T-helper 17 cell (primary cell): ENCODE measurements at regions not wholly inside any gene's neighbourhood (a gene's known extent, or its start where the extent isn't known, plus 50 kb on each side); places are given as distances from the start of the nearest gene placed in this dataset.

ENCODE experiments used
- ATAC-seq: fragments of 150-1000 bp; cut with Tn5 transposase; 2 replicates; pipeline ENCODE4 v1.10.0; 2021; ENCODE audit warnings: mild to moderate bottlenecking, moderate library complexity
- DNase-seq, 3 donors: peaks; one replicate each; pipeline versions ENCODE4 v3.0.0 to v3.0.0-alpha.2; 2020 to 2021
- H3K9me3 ChIP-seq: one replicate; pipeline ENCODE4 v1.7.0; 2013; ENCODE audit warnings: low read length, mild to moderate bottlenecking; ENCODE audit not compliant: control insufficient read depth, poor library complexity, severe bottlenecking
- H3K27ac Mint-ChIP-seq: one replicate; pipeline ENCODE4 v1.8.0; 2022; ENCODE audit warnings: mild to moderate bottlenecking, moderate library complexity, mixed read lengths
- H3K27me3 Mint-ChIP-seq: one replicate; pipeline ENCODE4 v1.8.0; 2022; ENCODE audit warnings: mixed read lengths
- H3K36me3 Mint-ChIP-seq: one replicate; pipeline ENCODE4 v1.8.0; 2022; ENCODE audit warnings: low read depth, mixed read lengths
- H3K4me1 Mint-ChIP-seq: one replicate; pipeline ENCODE4 v1.8.0; 2022; ENCODE audit warnings: mild to moderate bottlenecking, mixed read lengths
- H3K4me3 Mint-ChIP-seq: one replicate; pipeline ENCODE4 v1.8.0; 2022; ENCODE audit warnings: mild to moderate bottlenecking, moderate library complexity, mixed read lengths

- ATAC-seq (no peak), DNase-seq (no peak)
- Mint-ChIP-seq H3K4me3 (no peak overlapping the region), H3K27me3 (peaks cover 62% of the 10 kb centered on the region), H3K36me3 (peaks cover 5% of the 10 kb centered on the region), H3K27ac (no peak overlapping the region), H3K4me1 (no peaks in the 10 kb centered on the region)
- H3K9me3 ChIP-seq = no peaks in the 10 kb centered on the region
Measured at GRCh38 chr6:27059621-27060425, 187.7 kb upstream of the PRSS16 start.

DNA sequence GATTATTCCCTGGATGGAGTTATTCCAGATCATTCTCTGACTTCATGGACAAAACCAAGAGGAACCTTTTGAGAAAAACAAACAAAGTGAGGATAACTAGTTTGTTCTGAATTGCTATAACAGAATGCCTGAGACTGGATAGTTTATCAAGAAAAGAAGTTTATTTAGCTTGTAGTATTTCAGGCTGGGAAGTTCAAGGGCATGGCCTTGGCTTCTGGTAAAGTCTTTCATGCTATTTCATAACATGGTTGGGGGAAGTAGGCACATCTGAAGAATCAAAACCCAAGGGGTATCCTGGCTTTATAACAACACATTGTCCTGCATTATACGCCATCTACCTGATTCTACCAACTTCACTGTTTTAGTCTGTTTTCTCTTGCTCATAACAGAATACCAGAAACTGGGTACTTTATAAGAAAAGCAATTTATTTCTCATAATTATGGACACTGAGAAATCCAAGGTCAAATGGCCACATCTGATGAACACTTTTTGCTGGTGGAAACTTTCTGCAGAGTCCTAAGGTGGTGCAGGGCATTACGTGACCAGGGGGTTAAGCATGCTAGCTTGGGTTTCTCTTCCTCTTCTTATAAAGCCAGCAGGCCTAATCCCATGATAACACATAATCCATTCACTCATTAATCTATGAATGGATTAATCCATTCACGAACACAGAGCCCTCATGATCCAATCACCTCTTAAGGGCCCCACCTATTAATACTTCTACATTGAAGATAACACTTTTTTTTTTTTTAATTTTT lies 186.1 kb upstream of the PRSS16 start:
- H3K9me3 ChIP-seq = no peaks in the 10 kb centered on the region
- Mint-ChIP-seq H3K27me3 (peaks cover 47% of the 10 kb centered on the region), H3K36me3 (peaks cover 3% of the 10 kb centered on the region), H3K4me1 (no peaks in the 10 kb centered on the region), H3K4me3 (no peak overlapping the region), H3K27ac (no peak overlapping the region)
- no peak for ATAC-seq
- no peak for DNase-seq

- Mint-ChIP-seq H3K27me3 (peaks cover 42% of the 10 kb centered on the region), H3K36me3 (peaks cover 3% of the 10 kb centered on the region), H3K27ac (no peak overlapping the region), H3K4me3 (no peak overlapping the region), H3K4me1 (no peaks in the 10 kb centered on the region)
- DNase-seq (no peak), ATAC-seq (no peak)
- H3K9me3 ChIP-seq = no peaks in the 10 kb centered on the region
Measured at GRCh38 chr6:27062755-27063154, 184.7 kb upstream of the PRSS16 start.

GRCh38 chr6:27065183-27065582 lies 182.3 kb upstream of the PRSS16 start:
- DNase-seq (no peak), ATAC-seq (no peak)
- Mint-ChIP-seq H3K36me3 (peaks cover 5% of the 10 kb centered on the region), H3K27ac (no peak overlapping the region), H3K4me3 (no peak overlapping the region), H3K4me1 (no peaks in the 10 kb centered on the region), H3K27me3 (peaks cover 43% of the 10 kb centered on the region)
- H3K9me3 ChIP-seq = no peaks in the 10 kb centered on the region

DNA sequence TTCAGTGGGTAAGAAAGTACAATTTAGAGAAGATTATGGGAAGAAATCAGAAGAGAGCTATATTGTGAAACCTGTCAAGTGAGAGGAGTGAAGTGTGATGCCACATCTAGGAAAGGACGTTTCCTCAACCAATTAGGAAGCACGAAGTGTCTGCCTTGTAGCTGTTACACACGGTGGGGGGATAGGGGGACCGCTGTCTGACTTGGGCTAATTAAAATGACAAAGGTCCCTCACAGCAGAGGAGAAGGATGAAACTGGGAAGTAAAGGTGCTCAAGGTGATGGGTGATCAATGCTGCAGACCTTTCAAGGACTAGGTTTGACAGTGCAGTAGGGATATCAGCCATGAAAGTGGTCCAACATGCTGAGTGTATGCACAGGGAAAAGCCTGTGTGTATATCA lies 181.1 kb upstream of the PRSS16 start:
- H3K9me3 ChIP-seq = no peaks in the 10 kb centered on the region

DNA sequence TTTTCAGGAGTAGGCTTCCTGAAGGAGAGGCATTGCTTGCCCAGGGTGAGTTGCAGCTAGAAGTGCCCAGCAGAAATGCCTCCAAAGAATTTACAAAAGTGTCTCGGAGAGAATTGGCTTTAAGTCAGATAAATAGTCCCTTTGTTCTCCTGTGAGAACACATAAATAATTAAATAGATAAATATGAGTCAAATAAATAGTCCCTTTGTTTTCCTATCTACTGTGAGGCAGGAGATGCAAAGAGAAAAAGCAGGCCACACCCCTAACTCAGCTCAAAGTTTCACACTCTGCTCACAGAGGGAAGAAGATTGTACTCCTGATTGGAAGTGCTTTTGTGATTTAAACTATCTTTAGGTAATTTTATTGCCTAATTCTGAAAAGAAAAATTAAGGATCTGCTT lies 180.7 kb upstream of the PRSS16 start:
- Mint-ChIP-seq H3K4me3 (no peak overlapping the region), H3K4me1 (no peaks in the 10 kb centered on the region), H3K27me3 (peaks cover 40% of the 10 kb centered on the region), H3K27ac (no peak overlapping the region), H3K36me3 (peaks cover 5% of the 10 kb centered on the region)
- H3K9me3 ChIP-seq = no peaks in the 10 kb centered on the region
- no peak for DNase-seq
- ATAC-seq = no peak

More for the DNA sequence above, 181.1 kb upstream of the PRSS16 start:
- Mint-ChIP-seq H3K36me3 (peaks cover 5% of the 10 kb centered on the region), H3K27me3 (peaks cover 40% of the 10 kb centered on the region), H3K4me1 (no peaks in the 10 kb centered on the region), H3K27ac (no peak overlapping the region), H3K4me3 (no peak overlapping the region)
- DNase-seq (no peak), ATAC-seq (no peak)

DNA sequence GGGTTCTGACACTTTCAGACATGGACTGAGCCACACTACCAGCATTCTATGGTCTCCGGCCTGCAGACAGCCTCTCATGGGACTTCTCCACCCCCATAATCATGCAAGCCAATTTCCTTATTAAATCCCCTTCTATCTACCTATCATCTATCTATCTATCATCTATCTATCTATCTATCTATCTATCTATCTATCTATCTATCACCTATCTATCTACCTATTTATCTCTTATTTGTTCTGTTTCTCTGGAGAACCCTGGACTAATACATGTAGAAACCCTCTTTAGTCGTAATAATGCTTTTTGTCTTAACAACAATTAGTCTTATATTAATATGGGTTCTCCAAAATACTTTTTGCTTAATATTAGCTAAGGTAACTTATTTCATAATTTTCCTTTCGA lies 174.1 kb upstream of the PRSS16 start:
- H3K36me3 Mint-ChIP-seq = no peaks in the 10 kb centered on the region
- DNase-seq (no peak), ATAC-seq (no peak)
- H3K27me3 Mint-ChIP-seq = peaks cover 51% of the 10 kb centered on the region
- H3K4me3 Mint-ChIP-seq = no peak overlapping the region
- H3K27ac Mint-ChIP-seq = no peak overlapping the region
- peaks cover under 1% of the 10 kb centered on the region for H3K4me1 Mint-ChIP-seq
- H3K9me3 ChIP-seq = no peaks in the 10 kb centered on the region

DNA sequence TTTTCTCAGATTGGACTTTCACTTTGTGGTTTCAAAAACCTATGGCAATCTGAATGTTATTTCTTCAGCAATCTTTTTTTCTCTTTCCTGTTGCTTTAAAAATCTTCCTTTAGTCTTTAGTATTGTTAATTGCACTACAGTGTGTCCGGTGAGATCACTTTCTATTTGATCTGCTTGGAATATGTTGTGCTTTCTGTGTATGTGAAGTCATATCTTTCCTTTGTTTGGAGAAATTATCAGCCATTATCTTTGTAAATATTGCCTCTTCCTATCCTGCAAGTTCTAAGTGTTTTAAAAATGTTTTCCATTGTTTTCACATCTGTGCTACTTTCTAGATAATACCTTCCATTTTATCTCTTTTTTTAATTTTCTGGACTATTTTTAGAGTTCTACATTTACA lies 171.4 kb upstream of the PRSS16 start:
- Mint-ChIP-seq H3K4me1 (peaks cover 7% of the 10 kb centered on the region), H3K36me3 (no peaks in the 10 kb centered on the region), H3K4me3 (no peak overlapping the region), H3K27me3 (peaks cover 59% of the 10 kb centered on the region), H3K27ac (no peak overlapping the region)
- H3K9me3 ChIP-seq = no peaks in the 10 kb centered on the region
- no peak for DNase-seq
- ATAC-seq = no peak

GRCh38 chr6:27078734-27079357 lies 168.7 kb upstream of the PRSS16 start:
- Mint-ChIP-seq H3K27me3 (peaks cover 86% of the 10 kb centered on the region), H3K36me3 (no peaks in the 10 kb centered on the region), H3K4me3 (peak overlapping the region; percentile 81), H3K27ac (no peak overlapping the region), H3K4me1 (peaks cover 7% of the 10 kb centered on the region)
- DNase-seq = no peak
- H3K9me3 ChIP-seq = no peaks in the 10 kb centered on the region
- peak; percentile 72 for ATAC-seq

DNA sequence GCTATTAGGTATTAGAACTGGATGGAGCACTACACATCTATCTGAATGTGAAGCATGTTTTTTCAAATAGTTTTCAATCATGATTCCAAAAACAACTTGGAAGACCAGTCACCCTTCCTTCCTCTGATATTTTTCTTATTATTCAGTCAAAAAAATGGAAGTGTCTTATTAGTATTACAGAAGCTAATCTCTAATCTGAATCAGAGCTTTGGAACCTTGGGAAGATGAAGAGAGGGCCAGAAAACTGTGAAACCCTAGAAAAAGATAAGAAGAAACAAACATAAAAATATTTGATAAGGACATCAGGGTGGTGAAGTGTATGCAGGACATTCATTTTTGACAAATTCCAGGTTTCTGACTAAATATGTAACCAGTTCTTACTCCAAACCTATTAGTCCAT lies 166.3 kb upstream of the PRSS16 start:
- ATAC-seq (no peak), DNase-seq (no peak)
- no peak overlapping the region for H3K27ac Mint-ChIP-seq
- peaks cover 86% of the 10 kb centered on the region for H3K27me3 Mint-ChIP-seq
- H3K9me3 ChIP-seq = no peaks in the 10 kb centered on the region
- H3K4me1 Mint-ChIP-seq = peaks cover 7% of the 10 kb centered on the region
- no peaks in the 10 kb centered on the region for H3K36me3 Mint-ChIP-seq
- no peak overlapping the region for H3K4me3 Mint-ChIP-seq

DNA sequence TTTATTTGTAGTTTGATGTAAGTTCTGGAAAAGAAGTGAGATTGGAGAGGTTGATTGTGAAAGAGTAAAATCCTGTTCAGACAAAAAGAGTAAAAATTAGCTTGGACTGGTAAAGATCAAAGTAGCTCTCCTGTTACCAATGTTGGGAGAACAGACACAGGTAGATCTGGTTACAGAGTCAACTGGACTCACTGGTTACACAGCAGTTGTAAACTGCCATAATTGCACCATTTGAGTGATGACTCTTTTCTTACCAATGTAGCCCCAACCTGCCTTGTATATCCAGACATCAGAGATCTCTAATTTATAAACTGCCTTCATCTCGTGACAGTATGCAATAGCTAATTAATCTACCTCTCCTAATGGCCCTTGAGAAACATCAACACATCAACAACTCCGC lies 165.6 kb upstream of the PRSS16 start:
- H3K9me3 ChIP-seq = no peaks in the 10 kb centered on the region
- Mint-ChIP-seq H3K4me3 (no peak overlapping the region), H3K4me1 (peaks cover 7% of the 10 kb centered on the region), H3K27me3 (peaks cover 81% of the 10 kb centered on the region), H3K27ac (no peak overlapping the region), H3K36me3 (no peaks in the 10 kb centered on the region)
- ATAC-seq (no peak), DNase-seq (no peak)

DNA sequence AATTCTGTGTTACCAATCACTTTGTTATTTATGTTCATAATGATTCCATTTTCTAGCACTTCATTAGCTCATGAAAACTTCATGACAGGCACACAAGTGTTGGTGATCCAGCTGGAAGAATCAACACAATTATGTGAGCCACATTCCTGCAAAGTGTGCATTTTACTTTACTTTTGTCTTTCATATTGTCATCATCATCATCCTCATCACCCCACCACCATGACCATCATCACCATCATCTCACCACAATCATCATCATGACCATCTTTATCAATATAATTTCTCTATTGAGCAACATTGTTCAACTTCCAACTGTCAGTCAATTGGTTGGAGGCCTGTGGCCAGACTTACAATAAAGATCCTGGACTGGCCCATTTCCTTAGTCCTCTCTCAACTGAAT lies 159.4 kb upstream of the PRSS16 start:
- DNase-seq (no peak), ATAC-seq (no peak)
- H3K4me1 Mint-ChIP-seq = peaks cover 5% of the 10 kb centered on the region
- no peak overlapping the region for H3K27ac Mint-ChIP-seq
- no peak overlapping the region for H3K4me3 Mint-ChIP-seq
- peaks cover 71% of the 10 kb centered on the region for H3K27me3 Mint-ChIP-seq
- H3K36me3 Mint-ChIP-seq = peaks cover 2% of the 10 kb centered on the region
- H3K9me3 ChIP-seq = no peaks in the 10 kb centered on the region

- peaks cover 4% of the 10 kb centered on the region for H3K36me3 Mint-ChIP-seq
- H3K27ac Mint-ChIP-seq = no peak overlapping the region
- no peak for ATAC-seq
- no peak for DNase-seq
- peaks cover 72% of the 10 kb centered on the region for H3K27me3 Mint-ChIP-seq
- peak overlapping the region; percentile 60 for H3K4me3 Mint-ChIP-seq
- peaks cover 6% of the 10 kb centered on the region for H3K9me3 ChIP-seq
- peaks cover 10% of the 10 kb centered on the region for H3K4me1 Mint-ChIP-seq
Measured at GRCh38 chr6:27091661-27092315, 155.7 kb upstream of the PRSS16 start.
